Testis (tissue), 2 donors: ENCODE measurements at regions not wholly inside any gene's neighbourhood (a gene's known extent, or its start where the extent isn't known, plus 50 kb on each side); places are given as distances from the start of the nearest gene placed in this dataset.

Experiments used
- DNase-seq: peaks from one replicate; pipeline ENCODE4 v3.0.0-alpha.2; 2019
- H3K27ac ChIP-seq, 2 donors: fragments of 200-600 bp; sonication (generic); one replicate each; pipeline ENCODE4 v1.5.1; 2019
- H3K27me3 ChIP-seq: fragments of 200-600 bp; sonication (generic); one replicate; pipeline ENCODE4 v1.5.1; 2019
- H3K36me3 ChIP-seq: fragments of 200-600 bp; sonication (generic); one replicate; pipeline ENCODE4 v1.5.1; 2017; ENCODE audit warnings: low read depth; ENCODE audit errors: missing control alignments
- H3K4me1 ChIP-seq: fragments of 200-600 bp; sonication (generic); one replicate; pipeline ENCODE4 v1.5.1; 2019
- H3K4me3 ChIP-seq, 2 donors: fragments of 200-600 bp; sonication (generic); one replicate each; pipeline ENCODE4 v1.5.1; 2017 to 2019
- H3K9me3 ChIP-seq: fragments of 200-600 bp; sonication (generic); one replicate; pipeline ENCODE4 v1.5.1; 2017
- POLR2A ChIP-seq: fragments of 450-650 bp; IDR thresholded peaks from one replicate; pipeline ENCODE4 v1.6.1; 2017; ENCODE audit warnings: antibody characterized with exemption, mild to moderate bottlenecking, moderate library complexity
- WGBS, 2 donors: methylation state at CpG; one replicate each; pipeline ENCODE4 v1.1.5; 2018; 5-methylcytosine and 5-hydroxymethylcytosine counted together
- intact Hi-C: fragments of 100-400 bp; cut with DNase I; formaldehyde crosslinking; loops from one replicate; pipeline ENCODE4 v1.15.1; 2023; ENCODE audit warnings: low total_unique reads
- TF ChIP-seq, protein P1 (sequence below), 3 experiments: fragments of 450-650 bp in 2 of 3; fragments of 200-600 bp in 1 of 3; sonication (generic) in 1 of 3; IDR thresholded peaks; one replicate each; pipeline ENCODE4 v1.5.1; 2016 to 2019; ENCODE audit warnings: antibody characterized with exemption in 3 of 3, mild to moderate bottlenecking in 2 of 3, moderate library complexity in 1 of 3

DNA sequence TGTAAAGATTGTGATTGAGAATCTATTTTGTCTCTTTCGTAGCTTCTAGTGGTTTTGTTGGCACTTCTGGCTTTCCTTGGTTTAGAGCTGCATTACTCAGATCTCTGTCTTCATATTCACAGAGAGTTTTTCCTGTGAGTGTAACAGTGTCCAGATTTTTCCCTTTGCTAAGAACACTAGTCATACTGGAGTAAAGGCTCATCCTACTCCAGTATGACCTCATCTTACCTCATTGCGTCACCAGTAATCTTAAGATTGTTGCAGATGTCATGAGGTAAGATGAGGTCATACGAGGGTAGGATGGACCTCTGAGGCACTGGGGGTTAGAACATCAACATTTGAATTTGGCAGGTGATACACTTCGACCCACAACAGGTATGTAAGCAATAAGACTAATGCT, 461.2 kb downstream of the FLRT2 start:
- H3K27ac ChIP-seq: no peak overlapping the region
- H3K4me3 ChIP-seq: no peak overlapping the region
- H3K9me3 ChIP-seq: no peaks in the 10 kb centered on the region
- DNase-seq: no peak
- TF ChIP-seq, protein P1, sequence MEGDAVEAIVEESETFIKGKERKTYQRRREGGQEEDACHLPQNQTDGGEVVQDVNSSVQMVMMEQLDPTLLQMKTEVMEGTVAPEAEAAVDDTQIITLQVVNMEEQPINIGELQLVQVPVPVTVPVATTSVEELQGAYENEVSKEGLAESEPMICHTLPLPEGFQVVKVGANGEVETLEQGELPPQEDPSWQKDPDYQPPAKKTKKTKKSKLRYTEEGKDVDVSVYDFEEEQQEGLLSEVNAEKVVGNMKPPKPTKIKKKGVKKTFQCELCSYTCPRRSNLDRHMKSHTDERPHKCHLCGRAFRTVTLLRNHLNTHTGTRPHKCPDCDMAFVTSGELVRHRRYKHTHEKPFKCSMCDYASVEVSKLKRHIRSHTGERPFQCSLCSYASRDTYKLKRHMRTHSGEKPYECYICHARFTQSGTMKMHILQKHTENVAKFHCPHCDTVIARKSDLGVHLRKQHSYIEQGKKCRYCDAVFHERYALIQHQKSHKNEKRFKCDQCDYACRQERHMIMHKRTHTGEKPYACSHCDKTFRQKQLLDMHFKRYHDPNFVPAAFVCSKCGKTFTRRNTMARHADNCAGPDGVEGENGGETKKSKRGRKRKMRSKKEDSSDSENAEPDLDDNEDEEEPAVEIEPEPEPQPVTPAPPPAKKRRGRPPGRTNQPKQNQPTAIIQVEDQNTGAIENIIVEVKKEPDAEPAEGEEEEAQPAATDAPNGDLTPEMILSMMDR (IDR thresholded peaks at IDR 0.05): no peak
- TF ChIP-seq POLR2A: no peak
- WGBS, 2 donors: 92 to 94% methylated on average over 4 of the region's 4 CpGs
- H3K4me1 ChIP-seq: no peaks in the 10 kb centered on the region
- H3K36me3 ChIP-seq: no peaks in the 10 kb centered on the region
- intact Hi-C loops: no loop called here
- H3K27me3 ChIP-seq: no peaks in the 10 kb centered on the region

DNA sequence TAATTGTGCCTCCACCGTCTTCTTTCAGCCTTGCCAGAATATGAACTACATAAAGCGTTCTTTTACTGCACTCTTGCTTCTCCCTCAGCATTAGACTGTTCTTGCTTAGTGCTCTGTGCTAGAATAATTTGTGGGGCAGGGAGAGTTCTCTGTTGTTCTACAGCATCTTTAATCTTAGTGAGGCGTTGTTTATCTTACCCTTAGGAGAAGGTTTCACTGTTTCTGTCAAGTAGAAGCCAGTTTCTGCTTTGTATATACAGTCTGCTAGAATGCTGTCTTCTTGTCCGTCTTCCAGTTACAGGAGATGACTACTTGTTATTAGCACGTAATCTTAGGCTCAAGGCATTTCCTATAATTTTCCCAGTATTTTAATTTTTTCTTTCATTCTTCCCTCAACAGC, 458.0 kb downstream of the FLRT2 start:
- TF ChIP-seq, protein P1 (IDR thresholded peaks at IDR 0.05): no peak
- no peak for TF ChIP-seq POLR2A

DNA sequence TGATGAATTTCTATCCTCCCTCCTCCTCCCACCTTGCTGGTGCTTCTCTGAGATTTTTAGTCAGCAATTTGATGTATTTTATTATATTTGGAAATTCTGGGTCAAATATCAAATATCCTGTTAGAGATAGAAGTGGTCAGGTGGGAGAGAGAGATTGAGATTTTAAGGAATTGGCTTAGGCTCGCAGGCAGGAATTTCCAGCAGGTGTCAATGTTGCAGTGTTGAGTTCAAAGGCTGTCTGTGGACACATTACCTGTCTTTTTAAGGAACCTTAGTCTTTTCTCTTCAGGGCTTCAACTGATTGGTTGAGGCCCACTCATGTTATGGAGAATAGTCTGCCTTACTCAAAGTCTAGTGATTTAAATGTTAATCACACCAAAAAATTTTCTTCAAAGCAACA, 457.3 kb downstream of the FLRT2 start:
- WGBS, 2 donors: 94 to 97% methylated on average over 1 of the region's 1 CpG
- no peaks in the 10 kb centered on the region for H3K9me3 ChIP-seq
- intact Hi-C loops: no loop called here
- TF ChIP-seq, protein P1 (IDR thresholded peaks at IDR 0.05): no peak
- no peak for TF ChIP-seq POLR2A
- no peaks in the 10 kb centered on the region for H3K27me3 ChIP-seq
- no peak for DNase-seq
- no peaks in the 10 kb centered on the region for H3K36me3 ChIP-seq
- H3K4me3 ChIP-seq: no peak overlapping the region
- H3K27ac ChIP-seq: no peak overlapping the region
- no peaks in the 10 kb centered on the region for H3K4me1 ChIP-seq

More for the DNA sequence above, 458.0 kb downstream of the FLRT2 start:
- no peaks in the 10 kb centered on the region for H3K27me3 ChIP-seq
- no peak for DNase-seq
- H3K27ac ChIP-seq: no peak overlapping the region
- H3K36me3 ChIP-seq: no peaks in the 10 kb centered on the region
- no peak overlapping the region for H3K4me3 ChIP-seq
- 71 to 73% methylated on average over 5 of the region's 5 CpGs for WGBS, 2 donors
- H3K9me3 ChIP-seq: no peaks in the 10 kb centered on the region
- H3K4me1 ChIP-seq: no peaks in the 10 kb centered on the region
- intact Hi-C loops: no loop called here

DNA sequence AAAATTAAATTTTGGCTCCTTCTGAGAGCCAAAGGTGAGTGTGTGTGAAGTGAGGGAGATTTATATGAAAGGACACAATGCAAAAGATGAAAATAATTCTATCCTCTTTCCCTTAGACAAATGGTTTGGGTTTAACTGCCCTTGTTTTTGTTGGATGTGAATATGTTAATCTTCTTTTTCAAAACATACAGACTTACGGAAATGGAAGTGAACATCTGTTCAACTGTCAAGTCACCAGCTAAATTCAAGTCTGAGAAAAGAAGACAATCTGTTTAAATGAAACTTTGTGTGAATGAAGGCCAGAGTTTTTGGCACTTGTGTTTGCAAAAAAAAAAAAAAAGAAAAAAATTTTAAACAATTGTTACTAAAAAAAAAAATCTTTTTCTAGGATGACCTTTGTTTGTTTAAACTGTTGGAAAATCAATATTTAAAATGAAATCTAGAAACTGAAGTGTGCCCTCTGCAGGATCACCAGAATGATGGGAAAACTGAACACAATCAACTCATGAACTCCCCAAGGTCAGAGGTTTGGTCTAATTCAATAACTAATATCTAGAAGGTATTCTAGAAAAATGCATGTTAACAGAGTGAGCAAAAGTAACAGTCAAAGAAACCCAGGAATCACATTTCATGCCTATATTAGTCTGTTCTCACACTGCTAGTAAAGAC, 448.8 kb downstream of the FLRT2 start:
- no peaks in the 10 kb centered on the region for H3K36me3 ChIP-seq
- H3K4me1 ChIP-seq: no peaks in the 10 kb centered on the region
- no peak overlapping the region for H3K4me3 ChIP-seq
- TF ChIP-seq, protein P1 (IDR thresholded peaks at IDR 0.05): no peak
- TF ChIP-seq POLR2A: no peak
- WGBS, 2 donors: 67 to 71% methylated on average over 1 of the region's 1 CpG
- H3K27ac ChIP-seq: no peak overlapping the region
- DNase-seq: no peak
- no peaks in the 10 kb centered on the region for H3K27me3 ChIP-seq
- intact Hi-C loops: no loop called here
- H3K9me3 ChIP-seq: no peaks in the 10 kb centered on the region

DNA sequence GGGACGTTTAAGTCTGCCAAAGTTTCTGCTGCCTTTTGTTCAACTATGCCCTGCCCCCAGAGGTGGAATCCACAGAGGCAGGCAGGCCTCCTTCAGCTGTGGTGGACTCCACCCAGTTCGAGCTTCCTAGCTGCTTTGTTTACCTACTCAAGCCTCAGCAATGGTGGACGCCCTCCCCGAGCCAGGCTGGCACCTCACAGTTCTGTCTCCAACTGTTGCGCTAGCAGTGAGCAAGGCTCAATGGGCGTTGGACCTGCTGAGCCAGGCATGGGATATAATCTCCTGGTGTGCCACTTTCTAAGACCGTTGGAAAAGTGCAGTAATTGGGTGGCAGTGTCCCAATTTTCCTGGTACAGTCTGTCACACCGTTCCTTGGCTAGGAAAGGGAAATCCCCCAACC, 444.7 kb downstream of the FLRT2 start:
- 71 to 94% methylated on average over 2 to 8 of the region's 8 CpGs for WGBS, 2 donors
- H3K4me3 ChIP-seq: no peak overlapping the region
- TF ChIP-seq POLR2A: no peak
- TF ChIP-seq, protein P1 (IDR thresholded peaks at IDR 0.05): no peak
- DNase-seq: no peak
- intact Hi-C loops: no loop called here
- no peak overlapping the region for H3K27ac ChIP-seq
- H3K4me1 ChIP-seq: no peaks in the 10 kb centered on the region
- H3K9me3 ChIP-seq: no peaks in the 10 kb centered on the region
- H3K36me3 ChIP-seq: no peaks in the 10 kb centered on the region
- no peaks in the 10 kb centered on the region for H3K27me3 ChIP-seq
